ENCODE measurements at regions not wholly inside any gene's neighbourhood (a gene's known extent, or its start where the extent isn't known, plus 50 kb on each side); places are given as distances from the start of the nearest gene placed in this dataset.

- DNase-seq = no peak
Measured at GRCh38 chr3:73926360-73927202, 301.8 kb upstream of the PDZRN3 start.

- no peak for DNase-seq
Measured at GRCh38 chr3:73925011-73925410, 300.3 kb upstream of the PDZRN3 start.

- DNase-seq = no peak
Measured at GRCh38 chr3:73924048-73924447, 299.3 kb upstream of the PDZRN3 start.

- no peak for DNase-seq
Measured at GRCh38 chr3:73917643-73918042, 292.9 kb upstream of the PDZRN3 start.

GRCh38 chr3:73915886-73916285 lies 291.1 kb upstream of the PDZRN3 start:
- DNase-seq = no peak

- DNase-seq = no peak
Measured at GRCh38 chr3:73908218-73908617, 283.5 kb upstream of the PDZRN3 start.

- no peak for DNase-seq
Measured at GRCh38 chr3:73901686-73902085, 276.9 kb upstream of the PDZRN3 start.

- DNase-seq = no peak
Measured at GRCh38 chr3:73894474-73895213, 269.9 kb upstream of the PDZRN3 start.

GRCh38 chr3:73893089-73893488 lies 268.3 kb upstream of the PDZRN3 start:
- no peak for DNase-seq

- DNase-seq = no peak
Measured at GRCh38 chr3:73885862-73886261, 261.1 kb upstream of the PDZRN3 start.

- no peak for DNase-seq
Measured at GRCh38 chr3:73884361-73884760, 259.6 kb upstream of the PDZRN3 start.

- no peak for DNase-seq
Measured at GRCh38 chr3:73883497-73883896, 258.8 kb upstream of the PDZRN3 start.

GRCh38 chr3:73874606-73875369 lies 250.0 kb upstream of the PDZRN3 start:
- DNase-seq = no peak

GRCh38 chr3:73874161-73874560 lies 249.4 kb upstream of the PDZRN3 start:
- DNase-seq = no peak

- no peak for DNase-seq
Measured at GRCh38 chr3:73868688-73869315, 244.1 kb upstream of the PDZRN3 start.

GRCh38 chr3:73867524-73867923 lies 242.8 kb upstream of the PDZRN3 start:
- DNase-seq = no peak

GRCh38 chr3:73866846-73867245 lies 242.1 kb upstream of the PDZRN3 start:
- peak; percentile 18 for DNase-seq

- DNase-seq = no peak
Measured at GRCh38 chr3:73863546-73864079, 238.9 kb upstream of the PDZRN3 start.

- no peak for DNase-seq
Measured at GRCh38 chr3:73855813-73856212, 231.1 kb upstream of the PDZRN3 start.

GRCh38 chr3:73848173-73848906 lies 223.6 kb upstream of the PDZRN3 start:
- no peak for DNase-seq

- DNase-seq = no peak
Measured at GRCh38 chr3:73846951-73847350, 222.2 kb upstream of the PDZRN3 start.

- DNase-seq = no peak
Measured at GRCh38 chr3:73839032-73839431, 214.3 kb upstream of the PDZRN3 start.

All from suppressor macrophage treated with lipopolysaccharide for 4 hours (primary cell).